OCI-LY7 (cell line): ENCODE measurements at regions not wholly inside any gene's neighbourhood (a gene's known extent, or its start where the extent isn't known, plus 50 kb on each side); places are given as distances from the start of the nearest gene placed in this dataset.
"Not testable (repeated sequence)": the region's sequence is repeated elsewhere in the genome, so short reads cannot be mapped to it uniquely, and the experiment has no call there.

ENCODE experiments used
- BruUV-seq: library from RNA; stranded (reverse); fragments of 400-500 nt; replicated peaks from 2 replicates; lab custom pipeline; 2021; lab: Mats Ljungman, UMichigan
- CTCF ChIA-PET: fragments of 300-600 bp; sonication (Branson Sonifier 250); formaldehyde crosslinking; loops from one replicate; lab custom pipeline; 2022; ENCODE audit warnings: antibody characterized with exemption; ENCODE audit not compliant: unreplicated experiment; lab: Charles Lee
- POLR2A ChIA-PET: fragments of 300-600 bp; sonication (Branson Sonifier 250); formaldehyde crosslinking; loops from one replicate; lab custom pipeline; 2022; ENCODE audit warnings: antibody characterized with exemption; lab: Charles Lee
- DNase-seq: peaks from one replicate; pipeline ENCODE4 v3.0.0-alpha.2; 2015; ENCODE audit warnings: low spot score
- H2AFZ ChIP-seq: fragments of 200-600 bp; sonication (generic), shearing (Covaris generic); 2 replicates; pipeline ENCODE4 v1.6.1; 2014; ENCODE audit warnings: mild to moderate bottlenecking, antibody characterized with exemption, low read length, moderate library complexity
- H3K27ac ChIP-seq: fragments of 200-600 bp; sonication (generic); 2 replicates; pipeline ENCODE4 v1.5.1; 2014; ENCODE audit warnings: mixed run types, low read depth, mild to moderate bottlenecking, moderate library complexity, low read length, inconsistent platforms; ENCODE audit not compliant: poor library complexity, severe bottlenecking
- H3K36me3 ChIP-seq: fragments of 200-600 bp; sonication (generic); 2 replicates; pipeline ENCODE4 v1.6.1; 2014; ENCODE audit warnings: mild to moderate bottlenecking, antibody characterized with exemption, low read length, moderate library complexity, mixed read lengths; ENCODE audit not compliant: insufficient read depth
- H3K4me1 ChIP-seq: fragments of 200-600 bp; sonication (generic); 2 replicates; pipeline ENCODE4 v1.5.1; 2014; ENCODE audit warnings: mild to moderate bottlenecking, low read length; ENCODE audit not compliant: insufficient read depth, poor library complexity, severe bottlenecking
- H3K4me2 ChIP-seq: fragments of 200-600 bp; sonication (generic); 2 replicates; pipeline ENCODE4 v1.6.1; 2014; ENCODE audit warnings: mild to moderate bottlenecking, low read length
- H3K4me3 ChIP-seq: fragments of 200-600 bp; sonication (generic); 2 replicates; pipeline ENCODE4 v1.5.1; 2014; ENCODE audit warnings: mild to moderate bottlenecking, low read depth, low read length; ENCODE audit not compliant: poor library complexity, severe bottlenecking
- H3K79me2 ChIP-seq: fragments of 200-600 bp; sonication (generic); 2 replicates; pipeline ENCODE4 v1.6.1; 2016; ENCODE audit warnings: low read depth, mild to moderate bottlenecking, low read length, moderate library complexity, mixed read lengths; ENCODE audit not compliant: insufficient read depth
- H3K9me2 ChIP-seq: fragments of 200-600 bp; sonication (generic); 2 replicates; pipeline ENCODE4 v1.6.1; 2016; ENCODE audit warnings: mild to moderate bottlenecking, low read length, mixed read lengths; ENCODE audit not compliant: insufficient read depth
- H3K9me3 ChIP-seq: fragments of 200-600 bp; sonication (generic); 2 replicates; pipeline ENCODE4 v1.6.1; 2014; ENCODE audit warnings: mild to moderate bottlenecking, mixed run types, low read length, mixed read lengths
- H4K20me1 ChIP-seq: fragments of 200-600 bp; sonication (generic); 2 replicates; pipeline ENCODE4 v1.6.1; 2014; ENCODE audit warnings: mild to moderate bottlenecking, antibody characterized with exemption, low read length, moderate library complexity, mixed read lengths; ENCODE audit not compliant: insufficient read depth
- EZH2phosphoT487 ChIP-seq: fragments of 200-600 bp; sonication (generic); IDR thresholded peaks from 2 replicates; pipeline ENCODE4 v1.6.1; 2018; ENCODE audit warnings: low read depth, borderline replicate concordance, mild to moderate bottlenecking, mixed run types, antibody characterized with exemption, low read length, moderate library complexity, mixed read lengths
- intact Hi-C: fragments of 100-400 bp; cut with micrococcal nuclease; formaldehyde crosslinking; loops from one replicate; pipeline ENCODE4 v1.10.0; 2022; ENCODE audit not compliant: unreplicated experiment
- TF ChIP-seq, protein P1 (sequence below): fragments of 200-600 bp; sonication (generic); conservative IDR thresholded peaks from 2 replicates; pipeline ENCODE4 v1.5.1; 2014; ENCODE audit warnings: mild to moderate bottlenecking, antibody characterized with exemption, low read length, moderate library complexity, mixed read lengths

DNA sequence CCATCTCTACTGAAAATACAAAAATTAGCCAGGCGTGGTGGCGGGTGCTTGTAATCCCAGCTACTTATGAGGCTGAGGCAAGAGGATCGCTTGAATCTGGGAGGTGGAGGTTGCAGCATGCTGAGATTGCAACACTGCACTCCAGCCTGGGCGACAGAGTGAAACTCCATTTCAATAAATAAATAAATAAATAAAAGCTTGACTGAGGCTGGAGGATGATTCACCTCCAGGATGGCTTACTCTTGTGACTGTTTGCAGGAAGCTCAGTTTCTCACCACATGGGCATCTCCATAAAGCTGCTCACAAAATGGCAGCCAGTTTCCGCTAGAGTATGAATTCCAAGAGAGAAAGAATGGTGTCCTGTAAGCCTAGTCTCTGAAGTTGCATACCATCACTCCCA, 191.7 kb upstream of the EDNRA start:
- Histone ChIP-seq H3K36me3 (no peaks in the 10 kb centered on the region), H3K27ac (no peak overlapping the region), H3K79me2 (no peaks in the 10 kb centered on the region), H3K4me3 (no peak overlapping the region), H3K4me1 (no peaks in the 10 kb centered on the region), H3K9me2 (no peaks in the 10 kb centered on the region), H3K9me3 (no peaks in the 10 kb centered on the region), H4K20me1 (no peaks in the 10 kb centered on the region), H3K4me2 (no peak overlapping the region), H2AFZ (no peak overlapping the region)
- intact Hi-C loops = no loop called here
- DNase-seq = no peak
- CTCF ChIA-PET = no interaction called here
- POLR2A ChIA-PET = no interaction called here
- no peak for TF ChIP-seq EZH2phosphoT487
- TF ChIP-seq, protein P1, sequence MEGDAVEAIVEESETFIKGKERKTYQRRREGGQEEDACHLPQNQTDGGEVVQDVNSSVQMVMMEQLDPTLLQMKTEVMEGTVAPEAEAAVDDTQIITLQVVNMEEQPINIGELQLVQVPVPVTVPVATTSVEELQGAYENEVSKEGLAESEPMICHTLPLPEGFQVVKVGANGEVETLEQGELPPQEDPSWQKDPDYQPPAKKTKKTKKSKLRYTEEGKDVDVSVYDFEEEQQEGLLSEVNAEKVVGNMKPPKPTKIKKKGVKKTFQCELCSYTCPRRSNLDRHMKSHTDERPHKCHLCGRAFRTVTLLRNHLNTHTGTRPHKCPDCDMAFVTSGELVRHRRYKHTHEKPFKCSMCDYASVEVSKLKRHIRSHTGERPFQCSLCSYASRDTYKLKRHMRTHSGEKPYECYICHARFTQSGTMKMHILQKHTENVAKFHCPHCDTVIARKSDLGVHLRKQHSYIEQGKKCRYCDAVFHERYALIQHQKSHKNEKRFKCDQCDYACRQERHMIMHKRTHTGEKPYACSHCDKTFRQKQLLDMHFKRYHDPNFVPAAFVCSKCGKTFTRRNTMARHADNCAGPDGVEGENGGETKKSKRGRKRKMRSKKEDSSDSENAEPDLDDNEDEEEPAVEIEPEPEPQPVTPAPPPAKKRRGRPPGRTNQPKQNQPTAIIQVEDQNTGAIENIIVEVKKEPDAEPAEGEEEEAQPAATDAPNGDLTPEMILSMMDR = no peak
- BruUV-seq = no TSS peak

DNA sequence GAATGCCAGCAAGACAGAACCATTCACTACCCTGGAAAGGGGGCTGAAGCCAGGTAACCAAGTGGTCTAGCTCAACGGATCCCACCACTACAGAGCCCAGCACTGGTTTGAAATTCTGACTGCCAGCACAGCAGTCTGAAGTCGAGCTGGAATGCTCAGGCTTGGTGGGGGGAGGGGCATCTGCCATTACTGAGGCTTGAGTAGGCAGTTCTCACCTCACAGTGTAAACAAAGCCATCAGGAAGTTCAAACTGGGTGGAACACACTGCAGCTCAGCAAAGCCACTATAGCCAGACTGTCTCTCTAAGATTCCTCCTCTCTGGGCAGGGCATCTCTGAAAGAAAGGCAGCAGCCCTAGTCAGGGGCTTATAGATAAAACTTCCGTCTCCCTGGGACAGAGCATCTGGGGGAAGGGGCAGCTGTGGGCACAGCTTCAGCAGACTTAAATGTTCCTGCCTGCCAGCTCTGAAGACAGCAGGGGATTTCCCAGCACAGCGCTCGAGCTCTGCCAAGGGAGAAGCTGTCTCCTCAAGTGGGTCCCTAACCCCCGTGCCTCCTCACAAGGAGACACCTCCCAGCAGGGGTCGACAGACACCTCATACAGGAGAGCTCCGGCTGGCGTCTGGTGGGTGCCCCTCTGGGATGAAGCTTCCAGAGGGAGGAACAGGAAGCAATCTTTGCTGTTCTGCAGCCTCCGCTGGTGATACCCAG, 188.1 kb upstream of the EDNRA start:
- H3K9me3 ChIP-seq, H3K4me3 ChIP-seq, H3K9me2 ChIP-seq, H4K20me1 ChIP-seq, H3K4me1 ChIP-seq, H2AFZ ChIP-seq, H3K36me3 ChIP-seq, H3K4me2 ChIP-seq, CTCF ChIA-PET, POLR2A ChIA-PET, H3K79me2 ChIP-seq, BruUV-seq, intact Hi-C loops, H3K27ac ChIP-seq, DNase-seq: not testable (repeated sequence)

DNA sequence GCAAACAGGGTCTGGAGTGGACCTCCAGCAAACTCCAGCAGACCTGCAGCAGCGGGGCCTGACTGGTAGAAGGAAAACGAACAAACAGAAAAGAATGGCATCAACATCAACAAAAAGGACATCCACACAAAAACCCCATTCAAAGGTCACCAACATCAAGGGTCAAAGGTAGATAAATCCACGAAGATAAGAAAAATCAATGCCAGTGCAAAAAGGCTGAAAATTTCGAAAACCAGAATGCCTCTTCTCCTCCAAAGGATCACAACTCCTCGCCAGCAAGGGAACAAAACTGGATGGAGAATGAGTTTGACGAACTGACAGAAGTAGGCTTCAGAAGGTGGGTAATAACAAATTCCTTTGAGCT, 187.6 kb upstream of the EDNRA start:
- H3K9me2 ChIP-seq, CTCF ChIA-PET, H2AFZ ChIP-seq, BruUV-seq, H3K9me3 ChIP-seq, H4K20me1 ChIP-seq, POLR2A ChIA-PET, H3K4me3 ChIP-seq, H3K27ac ChIP-seq, H3K36me3 ChIP-seq, DNase-seq, H3K4me1 ChIP-seq, H3K4me2 ChIP-seq, intact Hi-C loops, H3K79me2 ChIP-seq: not testable (repeated sequence)

DNA sequence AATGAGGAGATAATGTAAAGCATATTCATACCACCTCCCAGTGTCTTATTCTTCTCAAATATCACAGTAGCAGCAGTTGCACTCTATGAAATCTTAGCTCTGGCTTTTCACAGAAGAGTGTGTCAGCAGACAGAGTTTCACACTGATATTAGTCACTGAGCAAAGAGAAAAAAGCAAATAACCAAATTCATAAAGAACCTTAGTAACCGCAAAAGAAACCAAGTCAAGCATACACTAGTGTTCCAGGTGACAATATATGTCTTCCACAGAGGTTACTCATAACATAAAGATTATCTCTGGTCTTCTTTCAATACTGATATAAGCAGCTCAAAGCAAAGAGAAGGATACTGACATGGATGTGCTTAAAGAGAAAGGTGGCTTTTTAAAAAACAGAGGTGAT, 181.7 kb upstream of the EDNRA start:
- intact Hi-C loops = no loop called here
- no peak for DNase-seq
- no peaks in the 10 kb centered on the region for H3K79me2 ChIP-seq
- H3K4me1 ChIP-seq = no peaks in the 10 kb centered on the region
- CTCF ChIA-PET = no interaction called here
- TF ChIP-seq, protein P1 = no peak
- no peak for TF ChIP-seq EZH2phosphoT487
- POLR2A ChIA-PET = interaction anchor here (0.5 kb wide), 1 partner anchor 1529 kb away, joined by 4 read pairs; no protein-coding TSS in a partner anchor
- H3K27ac ChIP-seq = no peak overlapping the region
- no peak overlapping the region for H3K4me3 ChIP-seq
- no peak overlapping the region for H3K4me2 ChIP-seq
- H3K9me2 ChIP-seq = no peaks in the 10 kb centered on the region
- no peak overlapping the region for H2AFZ ChIP-seq
- no peaks in the 10 kb centered on the region for H3K9me3 ChIP-seq
- H4K20me1 ChIP-seq = no peaks in the 10 kb centered on the region
- no peaks in the 10 kb centered on the region for H3K36me3 ChIP-seq
- BruUV-seq = no TSS peak
